ENCODE measurements at regions not wholly inside any gene's neighbourhood (a gene's known extent, or its start where the extent isn't known, plus 50 kb on each side); places are given as distances from the start of the nearest gene placed in this dataset.
"Not testable (repeated sequence)": the region's sequence is repeated elsewhere in the genome, so short reads cannot be mapped to it uniquely, and the experiment has no call there.

- no peak for DNase-seq (ENCODE audit: low read depth in 1 of 2, low spot score in 1 of 2)
Measured at GRCh38 chr10:21406595-21407193, 118.8 kb downstream of the SKIDA1 start.

GRCh38 chr10:21405981-21406380 is 119.5 kb downstream of the SKIDA1 start:
- DNase-seq (ENCODE audit: low read depth in 1 of 2, low spot score in 1 of 2) = no peak

- DNase-seq (ENCODE audit: low read depth in 1 of 2, low spot score in 1 of 2) = no peak
Measured at GRCh38 chr10:21403256-21404015, 122.0 kb downstream of the SKIDA1 start.

GRCh38 chr10:21402606-21403083 is 122.8 kb downstream of the SKIDA1 start:
- DNase-seq (ENCODE audit: low read depth in 1 of 2, low spot score in 1 of 2) = no peak

- DNase-seq (ENCODE audit: low read depth in 1 of 2, low spot score in 1 of 2) = no peak
Measured at GRCh38 chr10:21401196-21401595, 124.3 kb downstream of the SKIDA1 start.

GRCh38 chr10:21399392-21400035 is 126.0 kb downstream of the SKIDA1 start:
- DNase-seq (ENCODE audit: low read depth in 1 of 2, low spot score in 1 of 2) = no peak

- DNase-seq (ENCODE audit: low read depth in 1 of 2, low spot score in 1 of 2) = no peak
Measured at GRCh38 chr10:21398563-21399231, 126.8 kb downstream of the SKIDA1 start.

GRCh38 chr10:21396889-21397288 is 128.6 kb downstream of the SKIDA1 start:
- no peak for DNase-seq (ENCODE audit: low read depth in 1 of 2, low spot score in 1 of 2)

GRCh38 chr10:21393931-21394330 is 131.6 kb downstream of the SKIDA1 start:
- DNase-seq (ENCODE audit: low read depth in 1 of 2, low spot score in 1 of 2) = no peak

GRCh38 chr10:21388589-21388988 is 136.9 kb downstream of the SKIDA1 start:
- DNase-seq (ENCODE audit: low read depth in 1 of 2, low spot score in 1 of 2) = no peak

- no peak for DNase-seq (ENCODE audit: low read depth in 1 of 2, low spot score in 1 of 2)
Measured at GRCh38 chr10:21387868-21388267, 137.6 kb downstream of the SKIDA1 start.

GRCh38 chr10:21385996-21386585 is 139.4 kb downstream of the SKIDA1 start:
- no peak for DNase-seq (ENCODE audit: low read depth in 1 of 2, low spot score in 1 of 2)

- no peak for DNase-seq (ENCODE audit: low read depth in 1 of 2, low spot score in 1 of 2)
Measured at GRCh38 chr10:21385536-21385935, 139.9 kb downstream of the SKIDA1 start.

- no peak for DNase-seq (ENCODE audit: low read depth in 1 of 2, low spot score in 1 of 2)
Measured at GRCh38 chr10:21379143-21379542, 146.3 kb downstream of the SKIDA1 start.

GRCh38 chr10:21375274-21375673 is 150.2 kb downstream of the SKIDA1 start:
- DNase-seq (ENCODE audit: low read depth in 1 of 2, low spot score in 1 of 2) = not testable (repeated sequence)

GRCh38 chr10:21373881-21374280 is 151.6 kb downstream of the SKIDA1 start:
- DNase-seq (ENCODE audit: low read depth in 1 of 2, low spot score in 1 of 2) = not testable (repeated sequence)

- peak in 1 of 2 donors; percentile 3 for DNase-seq (ENCODE audit: low read depth in 1 of 2, low spot score in 1 of 2)
Measured at GRCh38 chr10:21372651-21373410, 152.7 kb downstream of the SKIDA1 start.

GRCh38 chr10:21369697-21370096 is 155.8 kb downstream of the SKIDA1 start:
- DNase-seq (ENCODE audit: low read depth in 1 of 2, low spot score in 1 of 2) = no peak

- DNase-seq (ENCODE audit: low read depth in 1 of 2, low spot score in 1 of 2) = no peak
Measured at GRCh38 chr10:21368728-21369425, 156.6 kb downstream of the SKIDA1 start.
